ENCODE measurements at regions not wholly inside any gene's neighbourhood (a gene's known extent, or its start where the extent isn't known, plus 50 kb on each side); places are given as distances from the start of the nearest gene placed in this dataset.

- DNase-seq (ENCODE audit: low spot score), result no peak
These were observed 324.0 kb downstream of the STIM2 start for GRCh38 chr4:27184508-27185155.

- no peak for DNase-seq (ENCODE audit: low spot score)
These were observed 326.1 kb downstream of the STIM2 start for GRCh38 chr4:27186710-27187109.

GRCh38 chr4:27187786-27188185, 327.1 kb downstream of the STIM2 start:
- DNase-seq (ENCODE audit: low spot score), result no peak

GRCh38 chr4:27189683-27190082, 329.0 kb downstream of the STIM2 start:
- DNase-seq (ENCODE audit: low spot score), result no peak

GRCh38 chr4:27191592-27191991, 331.0 kb downstream of the STIM2 start:
- no peak for DNase-seq (ENCODE audit: low spot score)

GRCh38 chr4:27194599-27195176, 334.0 kb downstream of the STIM2 start:
- no peak for DNase-seq (ENCODE audit: low spot score)

GRCh38 chr4:27198246-27198645, 337.6 kb downstream of the STIM2 start:
- DNase-seq (ENCODE audit: low spot score), result no peak

GRCh38 chr4:27198971-27199370, 338.3 kb downstream of the STIM2 start:
- DNase-seq (ENCODE audit: low spot score), result no peak

- no peak for DNase-seq (ENCODE audit: low spot score)
These were observed 345.4 kb downstream of the STIM2 start for GRCh38 chr4:27206009-27206408.

- no peak for DNase-seq (ENCODE audit: low spot score)
These were observed 350.3 kb downstream of the STIM2 start for GRCh38 chr4:27210956-27211355.

- no peak for DNase-seq (ENCODE audit: low spot score)
These were observed 353.4 kb downstream of the STIM2 start for GRCh38 chr4:27214010-27214409.

GRCh38 chr4:27215220-27215826, 354.7 kb downstream of the STIM2 start:
- no peak for DNase-seq (ENCODE audit: low spot score)

- no peak for DNase-seq (ENCODE audit: low spot score)
These were observed 356.7 kb downstream of the STIM2 start for GRCh38 chr4:27217261-27217769.

- DNase-seq (ENCODE audit: low spot score), result no peak
These were observed 357.4 kb downstream of the STIM2 start for GRCh38 chr4:27218013-27218412.

GRCh38 chr4:27223326-27223725, 362.7 kb downstream of the STIM2 start:
- DNase-seq (ENCODE audit: low spot score), result no peak

GRCh38 chr4:27233531-27233930, 372.9 kb downstream of the STIM2 start:
- no peak for DNase-seq (ENCODE audit: low spot score)

GRCh38 chr4:27234306-27234899, 373.8 kb downstream of the STIM2 start:
- DNase-seq (ENCODE audit: low spot score), result no peak

- DNase-seq (ENCODE audit: low spot score), result no peak
These were observed 379.0 kb downstream of the STIM2 start for GRCh38 chr4:27239641-27240040.

- DNase-seq (ENCODE audit: low spot score), result no peak
These were observed 381.6 kb downstream of the STIM2 start for GRCh38 chr4:27242217-27242616.

GRCh38 chr4:27245216-27245615, 384.6 kb downstream of the STIM2 start:
- no peak for DNase-seq (ENCODE audit: low spot score)

- no peak for DNase-seq (ENCODE audit: low spot score)
These were observed 388.2 kb downstream of the STIM2 start for GRCh38 chr4:27248829-27249228.

- DNase-seq (ENCODE audit: low spot score), result no peak
These were observed 391.1 kb downstream of the STIM2 start for GRCh38 chr4:27251771-27252170.

- DNase-seq (ENCODE audit: low spot score), result no peak
These were observed 406.8 kb downstream of the STIM2 start for GRCh38 chr4:27267339-27267969.

All from kidney capillary endothelial cell (primary cell).